Heart right ventricle (tissue), 16 donors: ENCODE measurements at regions not wholly inside any gene's neighbourhood (a gene's known extent, or its start where the extent isn't known, plus 50 kb on each side); places are given as distances from the start of the nearest gene placed in this dataset.

Source experiments
- ATAC-seq, 8 donors: fragments of 200-7000 bp; cut with Tn5 transposase; one replicate each; pipeline ENCODE4 v1.9.1; 2020; ENCODE audit warnings: mild to moderate bottlenecking in 8 of 8, moderate library complexity in 8 of 8, moderate number of reproducible peaks in 1 of 8
- DNase-seq, 2 donors: peaks; one replicate each; pipeline ENCODE4 v3.0.0-alpha.2; 2020
- H3K27ac ChIP-seq, 10 donors: fragments of 200-600 bp; sonication (generic) in 2 of 10; one replicate each; pipeline versions ENCODE4 v1.5.0 to v1.8.0; 2020 to 2022; ENCODE audit warnings: mild to moderate bottlenecking in 3 of 10
- H3K27me3 ChIP-seq, 7 donors: fragments of 200-600 bp; one replicate each; pipeline ENCODE4 v1.8.0; 2021 to 2022; ENCODE audit warnings: mild to moderate bottlenecking in 2 of 7
- H3K36me3 ChIP-seq, 9 donors: fragments of 200-600 bp; sonication (generic) in 1 of 9; one replicate each; pipeline versions ENCODE4 v1.5.0 to v1.8.0; 2020 to 2022; ENCODE audit warnings: mild to moderate bottlenecking in 2 of 9
- H3K4me1 ChIP-seq, 9 donors: fragments of 200-600 bp; sonication (generic) in 1 of 9; one replicate each; pipeline versions ENCODE4 v1.5.0 to v1.8.0; 2020 to 2022; ENCODE audit warnings: mild to moderate bottlenecking in 4 of 9
- H3K4me3 ChIP-seq, 10 donors: fragments of 200-600 bp; sonication (generic) in 2 of 10; one replicate each; pipeline versions ENCODE4 v1.5.0 to v1.8.0; 2020 to 2022; ENCODE audit warnings: mild to moderate bottlenecking in 7 of 10, moderate library complexity in 2 of 10
- H3K9me3 ChIP-seq, 11 donors: fragments of 200-600 bp in 10 of 11; sonication (generic) in 2 of 11; one replicate each; pipeline versions ENCODE4 v1.5.0 to v1.8.0; 2013 to 2022; ENCODE audit warnings: mild to moderate bottlenecking in 2 of 11, control low read depth in 1 of 11, moderate library complexity in 1 of 11
- WGBS, 2 donors: extraction: QIAGEN DNeasy Blood & Tissue Kit; methylation state at CpG; one replicate each; pipeline ENCODE4 v1.1.7; 2013; ENCODE audit warnings: inconsistent platforms in 1 of 2; 5-methylcytosine and 5-hydroxymethylcytosine counted together
- intact Hi-C, 10 donors: fragments of 100-400 bp; cut with DNase I; formaldehyde crosslinking; loops; one replicate each; pipeline versions ENCODE4 v1.11.1 to v1.14.2; 2022
- TF ChIP-seq, protein P1 (sequence below), 9 donors: fragments of 200-600 bp; sonication (generic) in 2 of 9; IDR thresholded peaks; one replicate each; pipeline versions ENCODE4 v1.5.0 to v1.8.0; 2021 to 2022; ENCODE audit warnings: antibody characterized with exemption in 9 of 9, mild to moderate bottlenecking in 5 of 9, moderate library complexity in 1 of 9
- donor health status: Arrhythmogenic right ventricular cardiomyopathy.
- donor health status: ischemic (EF 13 %, LVEDD 7.1; RV severe dilation, severe dysfunction).
- donor health status: healthy with polysubstance abuse.
- donor health status: DM: no; HTN: yes; CAD: no.
- donor health status: DM: no; HTN: no; CAD: no.
- donor health status: ischemic (EF 25% LVEDD 6.9; RV normal size, moderate dysfunction).
- donor health status: ischemic (EF 25% LVEDD 5.7; RV mildly dilated, moderate dysfunction).
- donor health status: healthy.
- donor health status: DM: yes; HTN: yes; CAD: no.
- donor health status: Ischemic cardiomyopathy.
- donor health status: ischemic (EF 35%, LVEDD 5.7; RV mildly dilated, moderate dysfunction).
- donor health status: nonischemic (EF 11% LVEDD 7.7; RV severe dilation, severe dysfunction).
- donor health status: DM: yes; HTN: yes; CAD: no.
- donor health status: PGD.
- donor health status: ischemic (EF 29% LVEDD 5.4; RV normal size, mild dysfunction).
- donor health status: nonischemic (EF 23%, LVEDD 6.1; RV moderate dilation, normal function).

DNA sequence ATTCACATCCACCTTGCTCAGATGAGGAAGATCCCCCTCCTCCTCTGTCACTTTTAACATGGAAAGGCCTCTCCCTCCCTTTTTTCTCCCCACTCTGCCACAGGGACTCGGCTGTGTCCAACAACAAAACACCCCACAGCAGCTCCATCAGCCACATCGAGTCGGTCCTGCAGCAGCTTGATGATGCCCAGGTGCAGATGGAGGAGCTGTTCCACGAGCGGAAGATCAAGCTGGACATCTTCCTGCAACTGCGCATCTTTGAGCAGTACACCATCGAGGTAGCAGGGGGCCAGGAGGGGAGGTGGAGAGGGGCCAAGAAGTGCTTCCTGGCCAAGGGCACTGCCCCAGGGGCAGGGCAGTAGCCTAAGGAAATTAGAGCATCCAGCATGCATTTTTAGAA, 331.7 kb upstream of the UMPS start:
- H3K36me3 ChIP-seq, result peaks cover 0 to 39% (median 0%) of the 10 kb centered on the region in 9 donors
- no peaks in the 10 kb centered on the region for H3K27me3 ChIP-seq
- peaks cover 5 to 48% (median 26%) of the 10 kb centered on the region in 9 donors for H3K4me1 ChIP-seq
- TF ChIP-seq, protein P1, sequence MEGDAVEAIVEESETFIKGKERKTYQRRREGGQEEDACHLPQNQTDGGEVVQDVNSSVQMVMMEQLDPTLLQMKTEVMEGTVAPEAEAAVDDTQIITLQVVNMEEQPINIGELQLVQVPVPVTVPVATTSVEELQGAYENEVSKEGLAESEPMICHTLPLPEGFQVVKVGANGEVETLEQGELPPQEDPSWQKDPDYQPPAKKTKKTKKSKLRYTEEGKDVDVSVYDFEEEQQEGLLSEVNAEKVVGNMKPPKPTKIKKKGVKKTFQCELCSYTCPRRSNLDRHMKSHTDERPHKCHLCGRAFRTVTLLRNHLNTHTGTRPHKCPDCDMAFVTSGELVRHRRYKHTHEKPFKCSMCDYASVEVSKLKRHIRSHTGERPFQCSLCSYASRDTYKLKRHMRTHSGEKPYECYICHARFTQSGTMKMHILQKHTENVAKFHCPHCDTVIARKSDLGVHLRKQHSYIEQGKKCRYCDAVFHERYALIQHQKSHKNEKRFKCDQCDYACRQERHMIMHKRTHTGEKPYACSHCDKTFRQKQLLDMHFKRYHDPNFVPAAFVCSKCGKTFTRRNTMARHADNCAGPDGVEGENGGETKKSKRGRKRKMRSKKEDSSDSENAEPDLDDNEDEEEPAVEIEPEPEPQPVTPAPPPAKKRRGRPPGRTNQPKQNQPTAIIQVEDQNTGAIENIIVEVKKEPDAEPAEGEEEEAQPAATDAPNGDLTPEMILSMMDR (IDR thresholded peaks at IDR 0.05), result no peak
- intact Hi-C loops, result no loop called here
- ATAC-seq (no peak), DNase-seq (no peak)
- no peaks in the 10 kb centered on the region for H3K9me3 ChIP-seq
- no peak overlapping the region for H3K4me3 ChIP-seq
- 96 to 98% methylated on average over 7 of the region's 7 CpGs for WGBS, 2 donors
- H3K27ac ChIP-seq, result no peak overlapping the region

DNA sequence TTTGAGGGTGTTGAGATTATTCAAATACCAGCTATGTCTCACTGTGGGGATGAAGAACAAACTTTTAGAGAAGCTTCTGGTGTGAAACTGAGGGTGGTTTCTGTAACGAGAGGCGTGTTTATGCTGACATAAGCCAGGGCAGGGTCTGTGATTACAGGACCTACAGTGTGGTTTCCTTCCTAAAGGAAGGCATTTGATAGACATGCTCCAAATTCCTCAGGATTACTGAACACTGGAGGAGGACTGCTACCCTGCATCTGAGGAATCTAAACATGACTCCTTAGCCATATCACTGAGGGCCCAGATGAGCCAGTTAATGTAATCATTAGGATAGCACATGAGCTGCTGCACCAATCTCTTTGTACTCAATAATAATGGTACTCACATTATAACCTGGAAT, 328.4 kb upstream of the UMPS start:
- TF ChIP-seq, protein P1 (IDR thresholded peaks at IDR 0.05), result no peak
- no peak for ATAC-seq
- Histone ChIP-seq H3K4me3 (no peak overlapping the region), H3K27me3 (no peaks in the 10 kb centered on the region), H3K36me3 (peaks cover 0 to 43% (median 0%) of the 10 kb centered on the region in 9 donors), H3K9me3 (no peaks in the 10 kb centered on the region), H3K27ac (no peak overlapping the region), H3K4me1 (peaks cover 0 to 25% (median 7%) of the 10 kb centered on the region in 9 donors)
- 81 to 82% methylated on average over 2 of the region's 2 CpGs for WGBS, 2 donors
- DNase-seq, result no peak
- intact Hi-C loops, result no loop called here

DNA sequence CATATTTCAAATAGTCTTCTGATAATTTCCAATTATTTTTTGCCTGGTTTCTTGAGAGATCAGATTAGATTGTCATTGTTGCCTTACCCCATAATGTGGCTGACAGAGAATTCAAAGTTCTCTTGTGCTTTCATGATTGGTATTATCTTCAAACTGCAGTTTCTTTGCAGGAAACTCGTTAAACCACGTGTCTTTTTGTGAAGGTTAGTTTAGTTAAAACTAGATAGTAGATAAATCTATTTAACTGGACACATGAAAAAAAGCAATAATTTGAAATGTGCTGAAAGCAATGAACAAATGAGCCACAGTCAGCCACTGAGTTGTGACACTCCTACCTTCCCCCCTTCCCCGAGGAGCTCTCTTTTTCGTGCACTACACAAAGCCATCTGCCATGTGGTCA, 327.5 kb upstream of the UMPS start:
- ATAC-seq, result no peak
- Histone ChIP-seq H3K36me3 (peaks cover 0 to 43% (median 0%) of the 10 kb centered on the region in 9 donors), H3K4me3 (no peak overlapping the region), H3K9me3 (no peaks in the 10 kb centered on the region), H3K27ac (no peak overlapping the region), H3K4me1 (peaks cover 0 to 16% (median 2%) of the 10 kb centered on the region in 9 donors), H3K27me3 (no peaks in the 10 kb centered on the region)
- WGBS, 2 donors, result 86 to 87% methylated on average over 4 of the region's 4 CpGs
- TF ChIP-seq, protein P1 (IDR thresholded peaks at IDR 0.05), result no peak
- DNase-seq, result no peak
- intact Hi-C loops, result no loop called here

DNA sequence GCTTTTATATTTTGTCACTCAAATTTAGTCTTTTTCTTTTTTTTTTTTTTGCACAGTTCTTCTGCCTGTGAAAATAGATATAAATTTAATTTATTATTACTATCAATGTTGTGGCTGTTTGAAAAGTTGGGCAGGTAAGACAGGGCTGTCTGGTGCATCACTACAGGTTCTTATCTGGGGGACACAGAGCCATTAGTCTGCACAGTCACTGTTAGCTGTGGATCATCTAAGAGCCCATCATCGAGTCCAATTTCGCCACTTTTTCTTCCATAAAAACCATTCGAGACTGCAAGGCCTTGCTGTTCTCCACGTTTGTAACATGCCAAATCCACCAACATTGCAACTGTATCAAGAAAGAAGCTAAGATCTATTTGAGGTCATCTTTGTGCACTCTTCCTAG, 325.6 kb upstream of the UMPS start:
- ATAC-seq, result no peak
- TF ChIP-seq, protein P1 (IDR thresholded peaks at IDR 0.05), result no peak
- peaks cover 0 to 10% (median 4%) of the 10 kb centered on the region in 9 donors for H3K4me1 ChIP-seq
- intact Hi-C loops, result no loop called here
- H3K36me3 ChIP-seq, result peaks cover 0 to 25% (median 0%) of the 10 kb centered on the region in 9 donors
- no peak overlapping the region for H3K27ac ChIP-seq
- no peak for DNase-seq
- H3K4me3 ChIP-seq, result no peak overlapping the region
- no peaks in the 10 kb centered on the region for H3K27me3 ChIP-seq
- WGBS, 2 donors, result 88 to 91% methylated on average over 4 of the region's 4 CpGs
- H3K9me3 ChIP-seq, result no peaks in the 10 kb centered on the region
